GM12878 (cell line): ENCODE measurements at regions not wholly inside any gene's neighbourhood (a gene's known extent, or its start where the extent isn't known, plus 50 kb on each side); places are given as distances from the start of the nearest gene placed in this dataset.
A peak's percentile ranks its signal among the peaks of the same experiment; 100 is the strongest.

Source experiments
- ATAC-seq: fragments of 200-7000 bp; cut with Tn5 transposase; 3 replicates; pipeline ENCODE4 v1.9.1; 2020; ENCODE audit warnings: mild to moderate bottlenecking, moderate library complexity
- BruUV-seq: library from RNA; stranded (reverse); fragments of 400-500 nt; replicated peaks from 2 replicates; lab custom pipeline; 2021; lab: Mats Ljungman, UMichigan
- CTCF ChIA-PET: fragments of 300-600 bp; sonication (Branson Sonifier 250); formaldehyde crosslinking; extraction: SDS; loops from one replicate; lab custom pipeline; 2021; ENCODE audit warnings: inconsistent platforms; lab: Yijun Ruan, JAX
- POLR2A ChIA-PET: fragments of 350-600 bp; formaldehyde crosslinking; extraction: SDS; loops from one replicate; lab custom pipeline; 2021; ENCODE audit warnings: inconsistent platforms; lab: Charles Lee
- RAD21 ChIA-PET: fragments of 300-600 bp; sonication (Branson Sonifier 250); formaldehyde crosslinking; loops from one replicate; lab custom pipeline; 2023; ENCODE audit warnings: antibody characterized with exemption; ENCODE audit not compliant: unreplicated experiment; lab: Charles Lee
- SMC1A ChIA-PET: fragments of 300-600 bp; sonication (Branson Sonifier 250); formaldehyde crosslinking; loops from one replicate; lab custom pipeline; 2023; ENCODE audit not compliant: unreplicated experiment, uncharacterized antibody; lab: Charles Lee
- DNase-seq: peaks from one replicate; pipeline ENCODE4 v3.0.0-alpha.2; 2011; ENCODE audit warnings: low read depth, low spot score
- FAIRE-seq: peaks from 3 replicates; lab custom pipeline; 2011; peaks lifted over from hg19 to GRCh38; lab: Jason Lieb, UNC
- H2AFZ ChIP-seq: 2 replicates; pipeline ENCODE4 v1.6.0; 2011; ENCODE audit warnings: low read depth, low read length, control low read depth; ENCODE audit not compliant: control insufficient read depth
- H3K27ac ChIP-seq: 2 replicates; pipeline ENCODE4 v1.5.1; 2011; ENCODE audit warnings: control low read depth; ENCODE audit not compliant: control insufficient read depth, insufficient read depth
- H3K27me3 ChIP-seq, 2 experiments: replicated peaks in 1 of 2; 2 replicates each; pipeline versions ENCODE4 v1.6.0 to v1.6.1; 2011; ENCODE audit warnings: low read length in 1 of 2; ENCODE audit not compliant: control insufficient read depth in 2 of 2, insufficient read depth in 2 of 2
- H3K36me3 ChIP-seq, 2 experiments: 2 replicates each; pipeline ENCODE4 v1.5.1; 2011; ENCODE audit warnings: low read length in 1 of 2; ENCODE audit not compliant: control insufficient read depth in 2 of 2, insufficient read depth in 2 of 2
- H3K4me1 ChIP-seq: 2 replicates; pipeline ENCODE4 v1.6.1; 2011; ENCODE audit warnings: mild to moderate bottlenecking, low read length, moderate library complexity, mixed read lengths; ENCODE audit not compliant: control insufficient read depth, insufficient read depth
- H3K4me2 ChIP-seq: 2 replicates; pipeline ENCODE4 v1.6.0; 2011; ENCODE audit warnings: control low read depth; ENCODE audit not compliant: control insufficient read depth, insufficient read depth
- H3K4me3 ChIP-seq: fragments of 200-600 bp; sonication (generic); 2 replicates; pipeline ENCODE4 v1.5.1; 2016
- H3K79me2 ChIP-seq: 2 replicates; pipeline ENCODE4 v1.6.0; 2011; ENCODE audit warnings: low read length; ENCODE audit not compliant: control insufficient read depth, insufficient read depth
- H3K9ac ChIP-seq: 2 replicates; pipeline ENCODE4 v1.8.0; 2011; ENCODE audit warnings: low read length, control low read depth, mixed read lengths; ENCODE audit not compliant: control insufficient read depth, insufficient read depth
- H3K9me3 ChIP-seq: replicated peaks from 3 replicates; pipeline ENCODE4 v1.5.1; 2011; ENCODE audit warnings: mild to moderate bottlenecking, low read length; ENCODE audit not compliant: control insufficient read depth, insufficient read depth
- H4K20me1 ChIP-seq: 2 replicates; pipeline ENCODE4 v1.6.0; 2011; ENCODE audit not compliant: control insufficient read depth, insufficient read depth
- BACH1 ChIP-seq: fragments of 450-650 bp; IDR thresholded peaks from 2 replicates; pipeline ENCODE4 v1.6.1; 2017; ENCODE audit warnings: mild to moderate bottlenecking, borderline replicate concordance
- HDGF ChIP-seq: fragments of 450-650 bp; IDR thresholded peaks from 2 replicates; pipeline ENCODE4 v1.6.1; 2016; ENCODE audit warnings: antibody characterized with exemption
- KAT2A ChIP-seq: conservative IDR thresholded peaks from 2 replicates; pipeline ENCODE4 v1.6.1; 2011; ENCODE audit warnings: low read depth, low read length; ENCODE audit not compliant: control insufficient read depth
- KDM1A ChIP-seq: fragments of 200-600 bp; sonication (generic); IDR thresholded peaks from 2 replicates; pipeline ENCODE4 v1.6.1; 2016; ENCODE audit warnings: borderline replicate concordance
- RAD21 ChIP-seq: IDR thresholded peaks from 2 replicates; pipeline ENCODE4 v1.6.1; 2011; ENCODE audit warnings: mild to moderate bottlenecking, low read depth, low read length, moderate library complexity; ENCODE audit not compliant: insufficient read depth
- WGBS: methylation state at CpG from one replicate; pipeline ENCODE4 v1.1.6; 2016; ENCODE audit warnings: low lambda C conversion rate; ENCODE audit not compliant: insufficient replicate concordance, insufficient coverage; ENCODE audit errors: missing lambda C conversion rate; 5-methylcytosine and 5-hydroxymethylcytosine counted together
- in situ Hi-C: fragments of 300-500 bp; cut with MboI; formaldehyde crosslinking; loops from 9 replicates; pipeline ENCODE4 v1.14.3; 2018; ENCODE audit warnings: mixed read lengths
- intact Hi-C: fragments of 100-400 bp; cut with micrococcal nuclease; formaldehyde crosslinking; loops from one replicate; pipeline ENCODE4 v1.14.2; 2022; ENCODE audit not compliant: unreplicated experiment
- TF ChIP-seq, protein P1 (sequence below), 3 experiments: IDR thresholded peaks in 2 of 3; conservative IDR thresholded peaks in 1 of 3; 2 replicates each; pipeline ENCODE4 v1.5.1; 2011; ENCODE audit warnings: low read depth in 3 of 3, low read length in 3 of 3, mild to moderate bottlenecking in 3 of 3, control low read depth in 2 of 3, moderate library complexity in 2 of 3, inconsistent platforms in 1 of 3, mixed read lengths in 1 of 3; ENCODE audit not compliant: control insufficient read depth in 2 of 3, insufficient read depth in 1 of 3; ENCODE audit errors: extremely low read depth in 1 of 3

DNA sequence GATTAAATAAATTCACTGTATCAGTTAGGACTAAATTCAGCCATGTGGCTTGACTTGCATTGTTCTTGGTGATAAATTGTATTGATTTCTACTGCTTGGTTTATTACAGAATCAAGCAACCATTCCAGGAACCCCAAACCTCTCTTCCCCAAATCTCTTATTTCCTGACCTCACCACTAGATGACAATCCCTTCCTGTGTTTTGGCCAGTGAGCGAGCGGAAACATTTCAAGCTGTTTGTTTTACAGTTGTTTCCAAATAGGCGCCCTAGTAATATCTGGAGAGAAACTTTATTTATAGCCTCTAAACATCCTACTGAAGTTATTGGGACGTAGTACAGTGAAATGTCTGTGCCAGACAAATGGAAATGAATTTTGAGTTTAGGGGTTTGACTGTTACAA lies 161.1 kb downstream of the SNAPC1 start:
- FAIRE-seq, result no peak
- Histone ChIP-seq H3K9me3 (no peaks in the 10 kb centered on the region), H4K20me1 (no peaks in the 10 kb centered on the region), H3K79me2 (no peaks in the 10 kb centered on the region), H3K4me2 (no peak overlapping the region), H3K4me3 (no peak overlapping the region), H3K9ac (no peak overlapping the region), H3K27me3 (no peaks in the 10 kb centered on the region)
- intact Hi-C loops (no loop called here), in situ Hi-C loops (no loop called here)
- WGBS, result 23% methylated on average over 4 of the region's 4 CpGs
- ATAC-seq, result no peak
- POLR2A ChIA-PET, result no interaction called here
- CTCF ChIA-PET, result interaction anchor here (0.7 to 3.9 kb wide), 2 partner anchors 10 to 203 kb away, joined by 4 to 24 read pairs; no protein-coding TSS in a partner anchor
- no TSS peak for BruUV-seq
- SMC1A ChIA-PET, result interaction anchor here (3.7 kb wide), 1 partner anchor 204 kb away, joined by 30 read pairs; no protein-coding TSS in a partner anchor
- TF ChIP-seq RAD21 (peak; percentile 72), KDM1A (no peak), HDGF (no peak), BACH1 (no peak), KAT2A (no peak)
- TF ChIP-seq, protein P1, sequence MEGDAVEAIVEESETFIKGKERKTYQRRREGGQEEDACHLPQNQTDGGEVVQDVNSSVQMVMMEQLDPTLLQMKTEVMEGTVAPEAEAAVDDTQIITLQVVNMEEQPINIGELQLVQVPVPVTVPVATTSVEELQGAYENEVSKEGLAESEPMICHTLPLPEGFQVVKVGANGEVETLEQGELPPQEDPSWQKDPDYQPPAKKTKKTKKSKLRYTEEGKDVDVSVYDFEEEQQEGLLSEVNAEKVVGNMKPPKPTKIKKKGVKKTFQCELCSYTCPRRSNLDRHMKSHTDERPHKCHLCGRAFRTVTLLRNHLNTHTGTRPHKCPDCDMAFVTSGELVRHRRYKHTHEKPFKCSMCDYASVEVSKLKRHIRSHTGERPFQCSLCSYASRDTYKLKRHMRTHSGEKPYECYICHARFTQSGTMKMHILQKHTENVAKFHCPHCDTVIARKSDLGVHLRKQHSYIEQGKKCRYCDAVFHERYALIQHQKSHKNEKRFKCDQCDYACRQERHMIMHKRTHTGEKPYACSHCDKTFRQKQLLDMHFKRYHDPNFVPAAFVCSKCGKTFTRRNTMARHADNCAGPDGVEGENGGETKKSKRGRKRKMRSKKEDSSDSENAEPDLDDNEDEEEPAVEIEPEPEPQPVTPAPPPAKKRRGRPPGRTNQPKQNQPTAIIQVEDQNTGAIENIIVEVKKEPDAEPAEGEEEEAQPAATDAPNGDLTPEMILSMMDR (IDR thresholded peaks at IDR 0.05 in 2 of 3, conservative IDR thresholded peaks at IDR 0.05 in 1 of 3; ENCODE audit: control insufficient read depth in 2 of 3, extremely low read depth in 1 of 3, insufficient read depth in 1 of 3, low read depth in 3 of 3, low read length in 3 of 3), result peak in 2 of 3 experiments; percentile 14 to 24; a peak in 2 of 6 replicates
- TF ChIP-seq, all 136 proteins: peak for 2
- no peak overlapping the region for H3K27ac ChIP-seq
- H3K36me3 ChIP-seq, result no peaks in the 10 kb centered on the region
- RAD21 ChIA-PET, result interaction anchor here (0.7 to 3.8 kb wide), 2 partner anchors 9 to 203 kb away, joined by 3 to 16 read pairs; no protein-coding TSS in a partner anchor
- H3K4me1 ChIP-seq, result no peaks in the 10 kb centered on the region
- no peak for DNase-seq
- H2AFZ ChIP-seq, result no peak overlapping the region
